ENCODE measurements at regions not wholly inside any gene's neighbourhood (a gene's known extent, or its start where the extent isn't known, plus 50 kb on each side); places are given as distances from the start of the nearest gene placed in this dataset.

- TF ChIP-seq CTCF (conservative IDR thresholded peaks at IDR 0.05; ENCODE audit: low read depth in 2 of 2) = no peak
- TF ChIP-seq, protein P1, sequence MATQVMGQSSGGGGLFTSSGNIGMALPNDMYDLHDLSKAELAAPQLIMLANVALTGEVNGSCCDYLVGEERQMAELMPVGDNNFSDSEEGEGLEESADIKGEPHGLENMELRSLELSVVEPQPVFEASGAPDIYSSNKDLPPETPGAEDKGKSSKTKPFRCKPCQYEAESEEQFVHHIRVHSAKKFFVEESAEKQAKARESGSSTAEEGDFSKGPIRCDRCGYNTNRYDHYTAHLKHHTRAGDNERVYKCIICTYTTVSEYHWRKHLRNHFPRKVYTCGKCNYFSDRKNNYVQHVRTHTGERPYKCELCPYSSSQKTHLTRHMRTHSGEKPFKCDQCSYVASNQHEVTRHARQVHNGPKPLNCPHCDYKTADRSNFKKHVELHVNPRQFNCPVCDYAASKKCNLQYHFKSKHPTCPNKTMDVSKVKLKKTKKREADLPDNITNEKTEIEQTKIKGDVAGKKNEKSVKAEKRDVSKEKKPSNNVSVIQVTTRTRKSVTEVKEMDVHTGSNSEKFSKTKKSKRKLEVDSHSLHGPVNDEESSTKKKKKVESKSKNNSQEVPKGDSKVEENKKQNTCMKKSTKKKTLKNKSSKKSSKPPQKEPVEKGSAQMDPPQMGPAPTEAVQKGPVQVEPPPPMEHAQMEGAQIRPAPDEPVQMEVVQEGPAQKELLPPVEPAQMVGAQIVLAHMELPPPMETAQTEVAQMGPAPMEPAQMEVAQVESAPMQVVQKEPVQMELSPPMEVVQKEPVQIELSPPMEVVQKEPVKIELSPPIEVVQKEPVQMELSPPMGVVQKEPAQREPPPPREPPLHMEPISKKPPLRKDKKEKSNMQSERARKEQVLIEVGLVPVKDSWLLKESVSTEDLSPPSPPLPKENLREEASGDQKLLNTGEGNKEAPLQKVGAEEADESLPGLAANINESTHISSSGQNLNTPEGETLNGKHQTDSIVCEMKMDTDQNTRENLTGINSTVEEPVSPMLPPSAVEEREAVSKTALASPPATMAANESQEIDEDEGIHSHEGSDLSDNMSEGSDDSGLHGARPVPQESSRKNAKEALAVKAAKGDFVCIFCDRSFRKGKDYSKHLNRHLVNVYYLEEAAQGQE (IDR thresholded peaks at IDR 0.05; ENCODE audit: unreplicated experiment) = no peak
- TF ChIP-seq POLR2AphosphoS5 (IDR thresholded peaks at IDR 0.05; ENCODE audit: low read depth) = no peak
- TF ChIP-seq EZH2 (IDR thresholded peaks at IDR 0.05; ENCODE audit: low read depth, unreplicated experiment) = no peak
- TF ChIP-seq EZH2phosphoT487 (IDR thresholded peaks at IDR 0.05; ENCODE audit: unreplicated experiment) = no peak
- TF ChIP-seq ZNF114 (CRISPR knock-in tag; IDR thresholded peaks at IDR 0.05) = no peak
- TF ChIP-seq CREB1 (CRISPR knock-in tag; IDR thresholded peaks at IDR 0.05; ENCODE audit: low read depth) = no peak
- no peak for TF ChIP-seq STAT1 (IDR thresholded peaks at IDR 0.05; ENCODE audit: unreplicated experiment)
Observed at GRCh38 chr1:147849098-147849895, 53.3 kb upstream of the GJA8 start.

Measured in GM23338 (cell line).